ENCODE measurements at regions not wholly inside any gene's neighbourhood (a gene's known extent, or its start where the extent isn't known, plus 50 kb on each side); places are given as distances from the start of the nearest gene placed in this dataset.

GRCh38 chr15:31483986-31484951 is 157.6 kb downstream of the KLF13 start:
- Histone ChIP-seq H3K4me3 (peak overlapping the region in 2 of 7 experiments; percentile 19 to 49), H3K27ac (no peak overlapping the region)

GRCh38 chr15:31484986-31485385 is 158.4 kb downstream of the KLF13 start:
- H3K27ac ChIP-seq, result no peak overlapping the region
- H3K4me3 ChIP-seq, result no peak overlapping the region

DNA sequence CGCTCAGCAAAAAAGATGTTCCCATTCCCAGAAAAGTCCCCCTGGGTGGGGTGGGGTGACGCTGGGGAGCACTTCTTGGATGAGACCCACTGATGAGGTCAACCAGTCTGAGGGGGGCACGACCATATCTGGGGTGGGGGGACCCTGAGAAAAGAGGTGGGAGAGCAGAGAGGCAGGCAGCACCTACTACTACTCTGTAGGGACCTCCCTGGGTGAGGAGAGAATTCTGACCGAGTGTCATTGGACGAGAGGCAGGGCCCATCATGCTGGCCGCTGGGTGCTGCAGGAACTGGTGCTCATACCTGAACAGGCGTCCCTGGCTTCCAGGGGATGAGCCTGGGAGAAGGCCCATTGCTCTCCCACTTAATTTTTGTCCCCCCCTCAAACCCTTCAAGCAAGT is 158.8 kb downstream of the KLF13 start:
- peak overlapping the region in 1 of 21 experiments; percentile 74 for H3K27ac ChIP-seq
- H3K4me3 ChIP-seq, result no peak overlapping the region

GRCh38 chr15:31485911-31486461 is 159.4 kb downstream of the KLF13 start:
- H3K4me3 ChIP-seq, result no peak overlapping the region
- H3K27ac ChIP-seq, result peak overlapping the region in 9 of 21 experiments; percentile 6 to 74 (median 32)

GRCh38 chr15:31486506-31486905 is 159.9 kb downstream of the KLF13 start:
- Histone ChIP-seq H3K4me3 (no peak overlapping the region), H3K27ac (peak overlapping the region in 9 of 21 experiments; percentile 6 to 74 (median 32))

GRCh38 chr15:31486906-31487695 is 160.5 kb downstream of the KLF13 start:
- Histone ChIP-seq H3K4me3 (no peak overlapping the region), H3K27ac (peak overlapping the region in 6 of 21 experiments; percentile 6 to 71 (median 37))

DNA sequence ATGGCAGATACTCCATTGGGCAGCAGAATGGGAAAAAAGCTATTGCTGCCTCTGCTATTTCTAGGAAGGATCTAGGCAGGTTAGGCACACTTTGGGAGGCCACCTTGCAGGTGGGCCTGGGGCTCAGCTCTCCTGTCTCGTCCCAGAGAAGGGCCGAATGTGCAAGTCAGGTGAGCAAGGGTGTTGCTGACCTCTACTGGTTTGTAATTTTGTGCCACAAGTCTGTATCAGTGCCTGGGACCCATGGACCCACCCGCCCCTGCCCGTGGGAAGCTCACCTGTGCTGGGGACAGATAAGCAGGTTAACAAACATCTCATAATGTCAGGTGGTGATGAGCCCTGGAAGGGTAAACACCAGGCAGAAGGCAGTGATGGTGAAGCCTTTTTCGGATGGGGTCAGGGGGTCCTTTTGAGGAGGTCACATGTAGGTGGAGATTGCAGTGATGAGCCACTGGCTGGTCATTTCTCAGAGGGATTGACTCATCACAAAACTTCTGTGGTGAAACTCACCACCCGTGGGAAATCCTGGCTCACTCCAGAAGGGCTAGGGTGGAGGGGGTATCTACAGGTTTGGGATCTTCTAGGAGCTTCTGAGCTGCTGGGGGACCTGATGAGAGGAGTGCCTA is 161.3 kb downstream of the KLF13 start:
- Histone ChIP-seq H3K4me3 (no peak overlapping the region), H3K27ac (peak overlapping the region in 14 of 21 experiments; percentile 1 to 74 (median 42))

GRCh38 chr15:31488437-31489204 is 162.0 kb downstream of the KLF13 start:
- Histone ChIP-seq H3K27ac (peak overlapping the region in 15 of 21 experiments; percentile 1 to 74 (median 36)), H3K4me3 (no peak overlapping the region)

GRCh38 chr15:31489281-31489680 is 162.6 kb downstream of the KLF13 start:
- H3K4me3 ChIP-seq, result no peak overlapping the region
- peak overlapping the region in 6 of 21 experiments; percentile 16 to 67 (median 32) for H3K27ac ChIP-seq

DNA sequence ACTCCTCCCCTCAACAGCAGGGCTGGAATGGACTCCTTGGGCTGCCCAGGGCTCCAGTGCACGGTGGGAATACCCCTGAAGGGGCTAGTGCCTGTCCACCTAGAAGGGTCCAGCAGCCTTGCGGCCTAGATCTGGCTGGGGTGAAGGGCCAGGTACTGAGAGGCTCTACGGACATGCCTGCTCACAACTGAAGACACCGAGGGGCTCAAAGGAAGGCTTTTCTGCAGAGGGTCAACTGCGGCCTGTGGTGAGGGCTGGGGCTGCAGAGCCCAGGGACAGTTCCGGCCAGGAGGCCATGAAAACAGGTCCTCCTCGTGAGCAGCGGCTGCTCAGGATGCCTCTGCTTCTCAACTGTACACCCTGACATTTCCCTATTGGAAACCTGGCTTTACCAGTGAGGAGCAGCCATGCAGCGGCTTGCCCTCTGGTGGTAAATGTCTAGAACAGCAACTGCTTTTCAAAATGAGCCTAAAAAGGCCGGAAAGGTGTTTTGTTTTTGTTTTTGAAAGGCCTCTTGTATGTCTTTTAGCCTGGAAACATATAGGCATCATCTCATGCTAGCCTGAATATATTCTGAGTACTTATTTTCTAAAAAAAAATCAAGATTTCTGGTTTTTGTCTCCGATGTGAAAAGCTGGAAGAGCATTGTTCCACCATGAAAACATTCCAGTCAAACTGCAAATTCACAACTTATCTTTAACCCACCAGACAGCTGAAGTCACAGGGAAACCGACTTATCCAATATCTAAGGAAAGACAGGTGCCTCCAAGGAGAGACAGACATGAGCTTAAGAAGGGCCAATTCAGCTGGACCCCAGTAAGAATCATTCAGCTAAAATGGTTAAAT is 163.4 kb downstream of the KLF13 start:
- Histone ChIP-seq H3K4me3 (no peak overlapping the region), H3K27ac (peak overlapping the region in 3 of 21 experiments; percentile 16 to 67 (median 50))

- no peak overlapping the region for H3K27ac ChIP-seq
- H3K4me3 ChIP-seq, result no peak overlapping the region
Observed at GRCh38 chr15:31494786-31495185, 168.2 kb downstream of the KLF13 start.

GRCh38 chr15:31495281-31495680 is 168.6 kb downstream of the KLF13 start:
- Histone ChIP-seq H3K4me3 (no peak overlapping the region), H3K27ac (no peak overlapping the region)

DNA sequence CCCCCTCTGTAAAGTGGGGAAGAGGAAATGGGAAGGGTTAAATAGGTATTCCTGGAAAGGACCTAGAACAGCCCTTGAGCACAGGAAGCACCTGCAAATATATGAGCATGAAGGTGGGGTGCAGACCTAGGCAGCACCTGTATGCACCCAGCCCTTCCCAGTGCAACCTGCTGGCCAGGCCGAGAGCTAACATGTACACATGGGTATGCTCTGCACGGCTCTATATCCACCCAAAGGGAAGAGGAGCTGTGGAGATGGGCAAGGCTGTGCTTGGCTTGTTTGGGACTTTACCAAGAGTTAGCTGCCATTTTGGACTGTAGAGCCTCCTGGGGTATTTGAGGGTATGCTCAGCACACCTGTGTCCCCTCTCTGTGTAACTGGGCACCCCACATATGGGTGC is 171.2 kb downstream of the KLF13 start:
- no peak overlapping the region for H3K4me3 ChIP-seq
- no peak overlapping the region for H3K27ac ChIP-seq

DNA sequence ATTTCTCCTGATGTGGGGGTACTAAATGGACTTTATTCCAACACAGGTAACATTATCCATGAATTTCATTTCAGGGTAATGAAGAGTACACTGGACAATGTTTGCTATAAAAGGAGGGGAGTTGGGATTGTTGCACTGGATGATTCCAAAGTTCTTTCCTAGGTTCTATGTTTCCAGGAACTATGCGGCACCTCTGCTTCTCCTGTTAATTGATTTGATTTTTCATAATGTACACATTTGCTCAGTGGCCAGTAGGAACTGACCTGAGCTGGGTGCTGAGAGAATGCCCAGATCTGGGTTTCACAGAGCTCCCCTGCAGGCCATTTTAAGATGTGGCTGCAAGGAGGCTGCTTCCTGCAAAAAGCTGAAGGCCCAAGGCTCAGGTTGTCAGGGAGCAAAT is 171.7 kb downstream of the KLF13 start:
- no peak overlapping the region for H3K4me3 ChIP-seq
- H3K27ac ChIP-seq, result no peak overlapping the region

DNA sequence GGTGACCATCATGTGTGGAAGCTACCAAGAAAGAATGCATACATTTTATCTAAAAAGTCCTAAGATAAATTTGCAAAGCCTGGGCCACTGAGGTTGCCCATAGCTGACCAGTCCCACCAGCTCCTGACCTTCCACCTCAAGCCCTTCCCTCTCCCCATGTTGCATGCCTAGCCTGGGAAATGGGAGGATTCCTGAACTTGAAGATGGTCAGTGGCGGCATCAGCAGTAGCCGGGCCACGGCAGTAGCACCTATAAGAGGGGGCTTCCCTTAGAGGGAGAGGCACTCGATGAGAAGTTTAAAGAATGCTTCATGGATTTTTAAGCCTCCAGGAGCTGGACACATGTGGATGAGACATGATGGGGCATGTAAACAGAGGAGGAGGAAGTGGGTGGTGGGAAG is 172.1 kb downstream of the KLF13 start:
- Histone ChIP-seq H3K4me3 (no peak overlapping the region), H3K27ac (no peak overlapping the region)

GRCh38 chr15:31499236-31499952 is 172.8 kb downstream of the KLF13 start:
- Histone ChIP-seq H3K27ac (peak overlapping the region in 3 of 21 experiments; percentile 24 to 65 (median 53)), H3K4me3 (no peak overlapping the region)

Data from skin epidermis (tissue), 12 donors.